ENCODE measurements at regions not wholly inside any gene's neighbourhood (a gene's known extent, or its start where the extent isn't known, plus 50 kb on each side); places are given as distances from the start of the nearest gene placed in this dataset.

DNA sequence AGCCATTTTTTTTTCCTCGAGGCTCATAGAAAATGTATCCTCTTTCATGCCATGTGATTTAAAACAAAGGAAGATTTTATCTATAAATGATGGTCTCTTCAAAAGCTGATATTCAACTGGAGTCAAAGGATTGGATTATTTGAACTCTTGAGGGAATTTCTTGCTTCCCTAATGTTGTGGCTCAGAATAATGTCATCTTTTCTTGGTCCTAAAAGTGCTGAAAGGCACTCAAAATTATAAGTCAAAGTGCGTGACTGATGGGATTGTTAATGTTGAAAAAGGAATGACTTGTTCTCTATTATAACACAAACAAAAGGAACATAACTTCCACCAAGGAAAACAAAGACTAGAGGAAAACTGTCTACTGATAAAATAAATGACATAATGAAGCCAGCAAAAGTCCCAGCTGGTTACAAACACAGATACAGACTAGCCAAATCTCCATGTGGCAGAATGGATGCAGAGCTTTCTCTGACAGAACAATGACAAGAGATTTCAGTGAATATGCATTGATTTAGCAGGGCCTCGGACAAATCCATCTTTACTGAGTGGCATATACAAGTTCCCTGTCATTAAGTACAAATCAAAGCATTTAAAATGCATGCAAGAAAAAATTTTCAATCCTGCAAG is 552.6 kb downstream of the GBA3 start:
- DNase-seq (ENCODE audit: low spot score): peak; percentile 22

DNA sequence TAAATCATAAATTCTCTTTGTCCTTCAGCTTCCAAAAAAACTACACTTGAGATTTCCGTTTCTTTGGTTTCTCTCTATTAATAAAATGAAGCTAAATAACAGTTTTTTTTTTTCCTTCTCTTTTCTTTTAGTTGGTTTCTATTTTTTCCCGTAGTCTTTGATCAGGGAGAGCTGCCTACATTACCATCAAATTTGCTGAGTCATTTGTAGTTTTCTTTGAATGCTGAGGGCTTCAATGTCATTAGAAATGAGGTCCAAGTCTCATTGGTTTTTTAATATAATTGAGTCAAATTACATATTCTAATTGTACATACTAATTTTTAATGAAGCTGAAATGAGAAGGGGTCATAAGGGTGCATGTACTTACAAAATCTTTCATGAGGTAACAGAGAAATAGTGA is 550.2 kb downstream of the GBA3 start:
- no peak for DNase-seq (ENCODE audit: low spot score)

DNA sequence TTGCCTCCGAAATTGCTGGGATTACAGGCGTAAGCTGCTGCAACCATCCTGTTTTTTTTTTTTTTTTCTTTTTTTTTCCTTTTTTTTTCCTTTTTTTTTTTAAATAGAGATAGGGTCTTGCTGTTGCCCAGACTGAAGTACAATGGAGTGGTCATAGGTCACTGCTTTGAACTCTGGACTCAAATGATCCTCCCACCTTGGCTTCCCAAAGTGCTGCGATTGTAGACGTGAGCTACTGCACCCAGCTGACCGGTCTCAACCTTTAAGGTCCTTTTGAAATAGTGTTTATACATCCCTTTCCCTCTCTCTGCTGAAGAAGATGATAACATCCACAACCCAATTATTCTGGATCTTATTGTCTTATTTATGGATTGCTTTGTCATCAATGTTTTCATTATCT is 548.7 kb downstream of the GBA3 start:
- DNase-seq (ENCODE audit: low spot score): no peak

DNA sequence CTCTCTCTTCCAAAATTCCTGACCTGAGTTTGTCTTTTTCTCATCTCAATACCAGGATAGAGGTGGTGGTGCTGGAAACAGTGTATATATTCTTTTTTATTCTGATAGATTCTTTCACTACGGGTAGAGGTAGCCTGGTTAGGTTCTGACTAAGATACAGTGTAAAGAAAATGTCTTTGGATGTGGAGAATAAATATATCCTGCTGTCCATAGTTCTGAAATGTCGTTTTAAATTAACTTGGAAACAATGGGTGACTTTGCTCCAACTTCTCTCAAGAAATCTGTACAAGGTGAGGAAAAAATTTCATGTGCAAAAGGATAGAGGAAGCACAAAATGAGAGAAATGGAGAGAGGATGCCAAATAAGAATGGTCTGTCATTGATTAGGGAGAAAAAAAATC is 546.1 kb downstream of the GBA3 start:
- no peak for DNase-seq (ENCODE audit: low spot score)

DNA sequence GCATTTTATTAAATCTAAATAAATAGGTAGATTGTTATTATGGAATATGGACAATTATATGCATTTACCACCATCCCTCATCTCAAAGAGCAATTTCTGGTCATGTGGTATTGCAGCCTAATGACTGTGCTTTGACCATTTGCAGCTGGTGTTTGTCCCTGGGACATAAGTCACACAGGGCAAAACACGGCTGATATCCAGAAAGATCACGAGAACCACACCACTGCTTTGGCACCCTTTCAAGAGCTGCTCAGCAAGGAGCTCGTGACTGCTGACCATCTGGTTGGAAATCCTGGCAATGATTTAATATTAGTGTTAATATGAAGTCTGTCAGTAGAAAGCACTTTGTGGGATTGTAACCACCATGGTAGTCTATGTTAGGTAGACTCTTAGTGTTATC is 545.0 kb downstream of the GBA3 start:
- DNase-seq (ENCODE audit: low spot score): peak; percentile 35

DNA sequence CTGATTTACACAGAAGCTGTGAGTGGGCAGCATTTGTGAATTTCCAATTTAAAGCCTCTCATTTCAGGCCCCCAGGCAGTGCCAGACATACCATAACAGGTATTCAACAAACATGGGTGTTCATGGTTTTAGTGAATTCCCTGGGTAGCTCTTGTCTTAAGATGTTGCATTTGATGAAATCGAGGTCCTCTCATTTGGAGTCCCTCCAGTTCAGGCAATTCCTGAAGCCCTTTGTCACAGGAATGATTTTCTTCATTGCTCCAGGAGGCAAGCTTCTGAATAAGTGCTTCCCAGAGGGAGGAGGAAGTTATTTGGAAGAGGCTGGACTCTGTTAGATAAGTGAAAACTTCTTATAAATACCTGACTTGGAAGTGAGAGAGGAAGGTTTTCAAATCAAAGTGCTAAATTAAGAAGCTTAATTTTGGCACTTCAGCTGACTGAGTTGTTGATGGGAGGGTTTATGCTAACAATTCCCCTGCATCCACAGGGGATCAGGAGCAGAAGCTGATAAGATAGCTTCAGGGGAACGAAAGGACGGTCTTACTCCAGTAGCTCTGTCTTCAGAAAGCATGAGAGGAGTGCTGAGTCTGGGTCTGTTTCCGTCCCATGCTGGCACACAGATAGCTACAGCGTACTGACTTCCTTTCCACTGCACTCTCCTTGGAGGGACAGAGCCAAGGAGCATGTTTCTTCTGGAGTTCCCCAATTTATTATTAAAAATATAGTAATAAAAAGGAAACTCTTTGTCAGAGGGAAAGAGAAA is 543.1 kb downstream of the GBA3 start:
- DNase-seq (ENCODE audit: low spot score): no peak

DNA sequence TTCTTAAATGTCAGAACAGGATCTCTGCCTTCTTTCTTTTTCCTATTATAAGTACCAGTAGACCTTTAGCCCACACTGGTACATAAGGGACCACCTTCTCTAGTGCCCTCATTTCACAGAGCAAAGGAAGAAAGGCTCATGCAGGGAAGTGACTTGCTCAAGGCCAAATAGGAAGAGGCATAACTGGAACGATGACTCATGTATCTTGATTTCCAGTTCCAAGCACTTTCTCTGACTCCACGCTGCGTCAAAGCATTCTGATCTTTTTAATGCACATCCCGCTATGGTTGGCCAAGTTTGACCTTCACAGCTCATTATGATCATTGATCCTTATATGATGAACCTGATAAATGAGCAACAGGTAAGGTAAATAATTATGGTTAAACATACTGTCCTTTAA is 542.0 kb downstream of the GBA3 start:
- DNase-seq (ENCODE audit: low spot score): no peak

DNA sequence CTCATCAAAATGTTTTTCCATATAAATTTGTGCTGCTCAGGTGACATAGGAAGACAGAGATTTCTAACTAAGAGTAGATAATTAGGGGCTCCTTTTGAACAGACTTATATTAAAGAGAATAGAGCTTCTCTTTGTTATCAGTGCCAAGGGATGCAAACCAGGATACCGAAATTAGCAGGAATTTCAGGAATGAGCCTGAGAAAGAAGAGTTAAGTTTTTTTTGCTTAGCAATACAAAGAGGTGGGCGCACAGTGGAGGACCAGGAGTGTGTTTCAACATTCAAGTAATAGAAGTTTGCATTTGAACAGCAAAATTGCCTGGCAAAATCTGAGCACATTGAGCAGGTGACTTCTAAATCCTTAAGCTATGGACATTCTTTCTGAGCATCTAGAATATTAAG is 541.3 kb downstream of the GBA3 start:
- no peak for DNase-seq (ENCODE audit: low spot score)

DNA sequence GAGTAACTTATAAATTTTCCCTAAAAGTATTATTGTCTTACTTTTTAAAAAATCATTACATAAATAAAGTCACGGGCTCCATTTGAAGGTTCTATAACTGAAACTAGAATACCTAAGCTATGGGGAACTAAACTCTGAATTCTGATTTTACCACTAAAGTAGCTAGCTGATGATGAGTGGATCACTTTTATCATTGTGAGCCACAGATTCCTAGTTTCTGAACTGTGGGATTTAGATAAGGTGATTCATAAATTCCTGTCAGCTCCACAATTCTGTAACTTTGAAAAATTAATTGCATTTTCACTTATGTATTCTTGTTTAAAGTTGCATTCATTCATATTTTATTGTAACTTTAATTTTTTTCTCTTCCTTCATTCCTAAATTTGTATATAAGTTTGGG is 540.9 kb downstream of the GBA3 start:
- no peak for DNase-seq (ENCODE audit: low spot score)

DNA sequence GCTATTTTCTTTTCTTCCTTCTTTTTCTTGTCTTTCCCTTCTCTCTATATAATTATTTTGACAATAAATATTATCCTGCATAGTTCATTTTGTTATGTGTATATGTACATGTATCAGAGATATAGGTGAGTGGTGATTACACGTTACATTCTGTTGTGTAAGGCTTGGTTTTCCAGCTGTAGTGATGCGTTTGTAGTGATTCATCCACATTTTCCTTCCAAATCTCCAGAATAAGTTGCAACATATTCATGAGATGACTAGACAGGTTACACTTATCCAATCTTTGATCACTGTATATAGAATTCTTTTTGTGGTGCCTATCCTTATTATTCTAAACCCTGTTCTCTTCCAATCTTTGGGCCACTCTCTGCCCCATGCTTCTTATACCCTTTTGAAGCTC is 540.2 kb downstream of the GBA3 start:
- no peak for DNase-seq (ENCODE audit: low spot score)

DNA sequence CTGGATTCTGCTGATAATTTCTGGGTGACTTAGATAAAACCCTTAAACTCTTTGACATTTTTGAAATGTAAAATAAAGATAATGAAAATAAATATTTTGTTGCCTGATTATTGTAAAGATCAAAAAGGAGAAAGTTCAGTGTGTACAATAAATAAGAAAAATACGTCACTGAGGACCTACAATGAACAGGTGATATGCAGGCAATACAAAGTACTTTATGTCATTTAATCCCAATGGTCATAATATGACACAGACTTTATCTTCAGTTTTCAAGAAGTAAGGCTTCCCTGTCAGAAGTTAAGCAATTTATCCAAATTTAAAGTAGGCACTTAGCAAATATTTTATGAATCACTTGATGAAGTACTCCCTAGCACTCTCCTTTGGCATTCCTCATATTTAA is 532.8 kb downstream of the GBA3 start:
- no peak for DNase-seq (ENCODE audit: low spot score)

DNA sequence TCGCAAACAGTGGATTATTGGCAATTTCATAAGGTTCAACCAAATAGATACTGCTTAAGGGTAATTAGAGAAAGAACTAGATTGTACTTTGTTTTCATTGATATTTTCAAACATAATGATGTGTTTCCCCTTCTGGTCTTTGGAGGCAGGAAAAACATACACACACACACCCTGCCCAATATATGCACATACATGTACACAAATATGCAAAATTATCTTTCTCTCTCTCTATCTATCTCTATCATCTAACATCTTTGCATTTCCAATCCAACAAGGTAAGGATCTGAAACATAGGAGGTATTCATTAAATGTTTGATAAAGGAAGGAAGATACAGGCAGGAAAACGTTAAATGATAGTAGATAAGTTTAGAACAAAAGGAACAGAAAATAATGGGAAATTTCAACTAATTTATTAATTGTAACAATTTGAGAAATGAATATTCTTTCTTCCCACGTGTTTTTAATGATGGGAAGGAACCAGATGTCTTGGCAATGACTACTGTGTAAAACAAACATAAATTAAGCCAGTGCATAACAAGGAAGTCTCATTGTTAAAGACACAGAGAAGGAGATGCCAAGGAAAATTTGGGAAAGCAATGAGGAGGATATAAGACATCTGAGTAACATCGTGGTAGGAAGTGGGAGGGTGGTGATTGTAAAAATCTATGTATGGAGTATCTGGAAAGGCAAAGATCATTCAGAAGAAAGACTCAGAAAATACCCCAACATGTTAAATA is 532.1 kb downstream of the GBA3 start:
- no peak for DNase-seq (ENCODE audit: low spot score)

DNA sequence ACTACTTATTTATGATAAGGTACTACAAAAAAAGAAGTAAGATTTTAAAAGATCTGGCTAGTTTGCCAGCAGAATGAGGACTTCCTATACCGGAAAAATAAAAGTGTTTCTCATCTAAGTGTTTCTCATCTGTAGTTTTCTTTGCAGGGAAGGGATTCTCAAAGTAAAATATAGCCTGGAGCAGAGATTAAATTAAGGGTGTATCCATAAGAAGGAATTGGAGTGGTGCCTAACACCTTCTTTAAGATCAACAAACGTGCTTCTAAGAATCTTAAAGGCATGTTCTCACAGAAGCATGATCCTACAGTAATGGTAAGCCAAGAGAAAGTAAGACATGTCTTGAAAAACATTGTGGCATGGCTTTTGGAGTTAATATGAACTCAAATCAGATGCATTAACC is 528.2 kb downstream of the GBA3 start:
- no peak for DNase-seq (ENCODE audit: low spot score)

DNA sequence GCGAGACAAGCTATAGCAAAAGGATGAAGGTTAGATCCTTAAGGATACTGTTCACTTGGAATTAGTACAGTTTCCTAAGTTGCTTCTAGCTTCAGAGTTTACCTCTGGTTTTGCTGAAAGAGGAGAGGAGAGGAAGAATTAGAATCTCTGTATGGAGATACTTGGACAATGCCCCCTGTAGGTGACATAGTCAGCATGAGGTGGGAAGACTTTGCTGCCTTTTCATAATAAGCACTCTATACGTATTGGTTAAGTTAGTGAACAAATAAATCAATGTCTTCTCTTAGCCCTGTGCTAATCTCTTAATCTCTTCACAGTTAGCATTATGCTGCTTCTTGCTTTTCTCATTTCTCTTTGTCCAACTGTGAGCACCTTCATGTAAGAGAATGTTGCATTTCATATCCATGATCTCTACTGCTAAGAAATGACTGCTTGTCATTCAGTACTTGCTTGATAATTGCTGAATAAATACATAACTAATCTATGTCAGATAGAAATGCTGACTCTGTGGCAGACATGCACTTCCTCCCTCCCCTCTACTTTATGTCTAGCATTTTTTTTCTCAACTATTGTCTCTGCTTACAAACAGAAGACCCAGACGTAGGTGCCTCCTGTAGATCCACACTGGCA is 527.2 kb downstream of the GBA3 start:
- DNase-seq (ENCODE audit: low spot score): no peak

DNA sequence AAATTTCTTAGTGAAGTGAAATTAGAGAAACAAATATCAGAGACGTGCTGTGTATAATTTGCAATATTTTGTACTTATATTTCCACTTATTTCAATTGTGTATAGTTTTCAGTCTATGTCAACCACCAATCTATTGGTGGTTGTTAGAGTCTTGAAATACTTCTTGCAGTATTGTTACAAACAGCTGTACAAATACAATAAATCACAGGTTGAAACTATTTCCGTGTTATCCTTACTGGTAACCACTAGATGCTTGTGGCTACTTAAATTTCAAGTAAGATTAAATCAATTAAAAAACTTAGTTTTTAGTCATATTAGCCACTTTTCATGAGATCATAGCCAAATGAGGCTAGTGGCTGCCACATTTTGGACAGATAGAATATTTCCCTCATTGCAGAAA is 520.5 kb downstream of the GBA3 start:
- DNase-seq (ENCODE audit: low spot score): no peak

DNA sequence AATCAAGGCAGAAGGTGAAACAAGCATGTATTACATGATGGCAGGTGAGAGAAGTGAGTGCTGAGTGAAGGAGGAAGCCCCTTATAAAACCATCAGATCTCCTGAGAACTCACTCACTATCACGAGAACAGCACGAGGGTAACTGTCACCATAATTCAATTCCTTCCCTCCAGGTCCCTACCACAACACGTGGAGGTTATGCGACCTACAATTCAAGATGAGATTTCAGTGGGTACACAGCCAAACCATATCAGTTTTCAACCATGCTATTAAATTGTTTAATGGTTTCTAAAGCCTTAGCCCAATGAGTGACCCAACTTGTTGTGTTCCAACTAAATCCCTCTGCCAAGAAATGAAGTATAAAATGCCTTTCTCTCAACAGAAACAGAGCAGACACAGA is 519.8 kb downstream of the GBA3 start:
- no peak for DNase-seq (ENCODE audit: low spot score)

DNA sequence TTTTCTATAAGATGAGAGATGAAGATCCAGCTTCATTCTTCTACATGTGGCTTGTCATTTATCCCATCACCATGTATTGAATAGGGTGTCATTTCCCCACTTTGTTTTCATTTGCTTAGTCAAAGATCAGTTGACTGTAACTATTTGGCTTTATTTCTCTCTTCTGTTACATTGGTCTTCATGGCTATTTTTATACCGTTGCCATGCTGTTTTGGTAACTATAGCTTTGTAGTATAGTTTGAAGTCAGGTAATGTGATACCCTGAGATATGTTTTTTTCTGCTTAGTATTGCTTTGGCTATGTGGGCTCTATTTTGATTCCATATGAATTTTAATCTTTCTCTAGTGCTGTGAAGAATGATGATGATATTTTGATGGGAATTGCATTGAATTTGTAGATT is 514.3 kb downstream of the GBA3 start:
- DNase-seq (ENCODE audit: low spot score): no peak

DNA sequence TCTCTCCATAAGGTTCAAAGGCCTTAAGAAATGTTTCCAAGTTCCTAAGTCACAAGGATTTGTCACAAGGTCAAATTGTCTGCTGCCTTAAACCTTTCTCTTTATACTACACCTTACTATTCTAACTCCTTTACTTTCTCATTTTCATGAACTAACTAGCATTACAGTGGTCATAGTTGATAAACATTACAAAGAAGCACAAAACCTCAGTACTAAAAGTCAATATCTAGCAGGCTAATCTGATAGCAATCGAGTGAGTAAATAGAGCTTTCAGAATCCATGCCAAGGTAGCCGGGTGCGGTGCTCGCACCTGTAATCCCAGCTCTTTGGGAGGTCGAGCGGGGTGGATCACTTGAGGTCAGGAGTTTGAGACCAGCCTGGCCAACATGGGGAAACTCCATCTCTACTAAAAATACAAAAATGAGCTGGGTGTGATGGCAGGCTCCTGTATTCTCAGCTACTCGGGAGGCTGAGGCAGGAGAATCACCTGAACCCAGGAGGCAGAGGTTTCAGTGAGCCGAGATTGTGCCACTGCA is 510.0 kb downstream of the GBA3 start:
- DNase-seq (ENCODE audit: low spot score): no peak

DNA sequence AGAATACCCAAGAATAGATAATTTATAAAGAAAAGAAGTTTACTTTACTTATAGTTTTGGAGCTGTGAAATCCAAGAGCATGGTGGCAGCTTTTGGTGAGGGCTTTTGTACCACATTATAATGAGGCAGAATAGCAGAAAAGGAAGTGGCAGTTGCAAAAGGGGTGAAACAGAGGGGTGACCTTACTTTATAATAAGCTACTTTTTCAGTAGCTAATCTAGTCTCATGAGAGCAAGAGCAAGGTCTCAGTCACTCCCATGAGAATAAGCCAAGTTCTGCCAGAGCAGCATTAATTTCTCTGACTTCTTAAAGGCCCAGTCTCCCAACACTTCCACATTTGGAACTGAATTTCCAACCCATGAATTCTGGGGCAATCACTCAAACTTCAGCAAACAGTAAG is 502.0 kb downstream of the GBA3 start:
- no peak for DNase-seq (ENCODE audit: low spot score)

DNA sequence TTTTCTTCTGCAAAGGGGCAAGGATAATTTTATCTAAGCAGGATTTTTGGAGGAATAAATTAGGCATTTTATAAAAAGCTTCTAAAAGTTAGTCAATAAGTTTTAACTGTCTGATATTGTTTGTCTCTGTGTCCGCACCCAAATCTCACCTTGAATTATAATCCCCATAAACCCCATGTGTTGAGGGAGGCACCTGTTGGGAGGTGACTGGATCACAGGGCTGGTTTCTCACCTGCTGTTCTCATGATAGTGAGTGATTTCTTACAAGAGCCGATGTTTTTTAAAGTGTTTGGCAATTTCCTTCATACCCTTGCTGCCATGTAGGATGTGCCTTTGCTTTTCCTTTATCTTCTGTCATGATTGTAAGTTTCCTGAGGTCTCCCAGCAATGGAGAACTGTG is 481.4 kb downstream of the GBA3 start:
- no peak for DNase-seq (ENCODE audit: low spot score)

DNA sequence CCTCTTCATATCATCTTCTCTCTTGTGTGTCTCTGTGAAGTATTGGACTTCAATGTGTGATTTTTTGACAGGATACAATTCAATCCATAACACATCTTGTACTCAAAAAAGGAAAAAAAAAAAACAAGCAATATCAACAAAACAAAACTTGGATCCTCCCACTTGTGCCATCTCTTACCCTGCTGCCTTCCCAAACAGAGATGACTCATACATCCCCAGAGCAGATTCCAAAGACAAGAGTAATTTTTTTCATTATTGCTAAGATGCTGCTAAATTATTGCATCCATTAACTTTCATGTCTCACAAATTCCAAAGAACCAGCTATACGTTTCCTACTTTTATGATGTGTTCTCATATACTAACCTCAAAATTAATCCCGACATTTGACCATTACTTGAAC is 479.2 kb downstream of the GBA3 start:
- DNase-seq (ENCODE audit: low spot score): no peak

DNA sequence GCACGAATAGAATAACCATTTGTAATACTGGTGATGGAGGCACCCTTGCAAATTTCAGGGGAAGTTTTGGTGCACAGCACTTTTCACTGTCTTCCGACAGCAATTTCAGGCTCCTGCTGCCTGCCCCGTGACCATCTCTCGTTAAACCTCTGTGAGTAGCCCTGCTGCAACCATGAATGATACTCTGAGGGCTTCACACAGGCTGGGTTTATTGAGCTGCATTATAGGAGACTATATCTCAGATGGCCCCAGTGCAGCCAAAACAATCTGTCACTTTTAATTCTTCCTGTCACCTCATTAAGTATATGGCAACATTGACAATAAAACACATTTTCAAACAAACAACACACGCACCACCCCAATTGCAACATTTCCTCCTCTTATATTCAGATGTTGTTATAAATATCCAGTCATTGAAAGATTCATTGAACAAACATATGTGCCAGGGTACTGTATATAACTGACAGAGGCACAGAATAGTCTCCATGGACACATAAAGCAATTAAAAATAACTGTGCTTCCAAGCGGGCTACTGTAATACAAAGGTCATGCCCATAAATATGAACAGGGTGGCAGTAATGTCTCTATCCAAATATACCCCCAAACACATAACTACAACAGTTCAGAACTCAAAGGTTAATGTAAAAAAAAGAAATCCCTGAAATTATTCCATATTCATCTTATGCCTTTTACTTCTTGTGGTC is 477.0 kb downstream of the GBA3 start:
- no peak for DNase-seq (ENCODE audit: low spot score)

All from globus pallidus (tissue), 1 donor.